Vagina (tissue), 2 donors: ENCODE measurements at regions not wholly inside any gene's neighbourhood (a gene's known extent, or its start where the extent isn't known, plus 50 kb on each side); places are given as distances from the start of the nearest gene placed in this dataset.
A peak's percentile ranks its signal among the peaks of the same experiment; 100 is the strongest.

Experiments used
- DNase-seq, 2 donors: peaks; one replicate each; pipeline ENCODE4 v3.0.0-alpha.2; 2017; ENCODE audit errors: extremely low spot score in 2 of 2
- H3K27ac ChIP-seq: fragments of 200-600 bp; sonication (generic); one replicate; pipeline ENCODE4 v1.5.1; 2019
- H3K27me3 ChIP-seq: fragments of 200-600 bp; sonication (generic); one replicate; pipeline ENCODE4 v1.5.1; 2019
- H3K36me3 ChIP-seq, 2 donors: fragments of 200-600 bp; sonication (generic); one replicate each; pipeline ENCODE4 v1.5.1; 2017 to 2019
- H3K4me1 ChIP-seq: fragments of 200-600 bp; sonication (generic); one replicate; pipeline ENCODE4 v1.5.1; 2019
- H3K4me3 ChIP-seq, 2 donors: fragments of 200-600 bp; sonication (generic); 1 replicate in 1 of 2; 2 replicates in 1 of 2; pipeline ENCODE4 v1.5.1; 2016 to 2019
- H3K9me3 ChIP-seq: fragments of 200-600 bp; sonication (generic); one replicate; pipeline ENCODE4 v1.5.1; 2019
- CTCF ChIP-seq, 3 experiments: fragments of 450-650 bp in 2 of 3; fragments of 200-600 bp in 1 of 3; sonication (generic) in 1 of 3; IDR thresholded peaks; one replicate each; pipeline ENCODE4 v1.5.1; 2017 to 2019; ENCODE audit warnings: antibody characterized with exemption in 3 of 3, mild to moderate bottlenecking in 2 of 3, moderate library complexity in 2 of 3
- POLR2A ChIP-seq, 2 donors: fragments of 450-650 bp; IDR thresholded peaks; one replicate each; pipeline ENCODE4 v1.6.1; 2017; ENCODE audit warnings: antibody characterized with exemption in 2 of 2, mild to moderate bottlenecking in 2 of 2, moderate library complexity in 2 of 2
- POLR2AphosphoS5 ChIP-seq, 2 donors: sonication (generic); formaldehyde crosslinking; IDR thresholded peaks; one replicate each; pipeline ENCODE4 v1.9.0; 2017; ENCODE audit warnings: antibody characterized with exemption in 2 of 2, mild to moderate bottlenecking in 2 of 2, low read depth in 1 of 2; ENCODE audit not compliant: insufficient read depth in 1 of 2
- intact Hi-C: fragments of 100-400 bp; cut with DNase I; formaldehyde crosslinking; loops from one replicate; pipeline ENCODE4 v1.15.1; 2023

- Histone ChIP-seq H3K4me3 (no peak overlapping the region), H3K4me1 (no peaks in the 10 kb centered on the region), H3K27me3 (no peaks in the 10 kb centered on the region), H3K27ac (no peak overlapping the region), H3K36me3 (no peaks in the 10 kb centered on the region), H3K9me3 (no peaks in the 10 kb centered on the region)
- DNase-seq, result no peak
- intact Hi-C loops, result no loop called here
- TF ChIP-seq POLR2AphosphoS5 (IDR thresholded peaks at IDR 0.05; ENCODE audit: insufficient read depth in 1 of 2, low read depth in 1 of 2) (no peak), POLR2A (IDR thresholded peaks at IDR 0.05) (no peak)
These were observed 610.1 kb downstream of the AJAP1 start for GRCh38 chr1:5264476-5264875.

GRCh38 chr1:5256793-5257192 is 602.4 kb downstream of the AJAP1 start:
- H3K36me3 ChIP-seq, result no peaks in the 10 kb centered on the region
- no peak overlapping the region for H3K27ac ChIP-seq
- no peaks in the 10 kb centered on the region for H3K27me3 ChIP-seq
- intact Hi-C loops, result no loop called here
- TF ChIP-seq CTCF (IDR thresholded peaks at IDR 0.05) (no peak), POLR2A (IDR thresholded peaks at IDR 0.05) (no peak)
- no peaks in the 10 kb centered on the region for H3K4me1 ChIP-seq
- H3K4me3 ChIP-seq, result no peak overlapping the region
- no peaks in the 10 kb centered on the region for H3K9me3 ChIP-seq
- no peak for DNase-seq

- Histone ChIP-seq H3K27me3 (no peaks in the 10 kb centered on the region), H3K27ac (no peak overlapping the region), H3K36me3 (no peaks in the 10 kb centered on the region), H3K4me1 (no peaks in the 10 kb centered on the region), H3K4me3 (no peak overlapping the region), H3K9me3 (no peaks in the 10 kb centered on the region)
- no peak for TF ChIP-seq CTCF (IDR thresholded peaks at IDR 0.05)
- DNase-seq, result peak; percentile 40 to 67
- intact Hi-C loops, result no loop called here
These were observed 600.6 kb downstream of the AJAP1 start for GRCh38 chr1:5254975-5255374.

- TF ChIP-seq POLR2AphosphoS5 (IDR thresholded peaks at IDR 0.05; ENCODE audit: insufficient read depth in 1 of 2, low read depth in 1 of 2), result no peak
- no peak for TF ChIP-seq POLR2A (IDR thresholded peaks at IDR 0.05)
- TF ChIP-seq CTCF (IDR thresholded peaks at IDR 0.05), result no peak
- H3K4me1 ChIP-seq, result no peaks in the 10 kb centered on the region
- DNase-seq, result peak; percentile 62 to 81
- no peak overlapping the region for H3K27ac ChIP-seq
- H3K4me3 ChIP-seq, result no peak overlapping the region
- no peaks in the 10 kb centered on the region for H3K27me3 ChIP-seq
- H3K9me3 ChIP-seq, result no peaks in the 10 kb centered on the region
- no peaks in the 10 kb centered on the region for H3K36me3 ChIP-seq
- intact Hi-C loops, result no loop called here
These were observed 599.8 kb downstream of the AJAP1 start for GRCh38 chr1:5254131-5254725.

- H3K36me3 ChIP-seq, result no peaks in the 10 kb centered on the region
- no peak overlapping the region for H3K4me3 ChIP-seq
- no peaks in the 10 kb centered on the region for H3K4me1 ChIP-seq
- no peak for TF ChIP-seq CTCF (IDR thresholded peaks at IDR 0.05)
- TF ChIP-seq POLR2AphosphoS5 (IDR thresholded peaks at IDR 0.05; ENCODE audit: insufficient read depth in 1 of 2, low read depth in 1 of 2), result no peak
- TF ChIP-seq POLR2A (IDR thresholded peaks at IDR 0.05), result no peak
- peak; percentile 70 for DNase-seq
- no peaks in the 10 kb centered on the region for H3K27me3 ChIP-seq
- no peaks in the 10 kb centered on the region for H3K9me3 ChIP-seq
- H3K27ac ChIP-seq, result no peak overlapping the region
- intact Hi-C loops, result no loop called here
These were observed 598.6 kb downstream of the AJAP1 start for GRCh38 chr1:5253036-5253435.
